OCI-LY7 (cell line): ENCODE measurements at regions not wholly inside any gene's neighbourhood (a gene's known extent, or its start where the extent isn't known, plus 50 kb on each side); places are given as distances from the start of the nearest gene placed in this dataset.

Source experiments
- BruUV-seq: library from RNA; stranded (reverse); fragments of 400-500 nt; replicated peaks from 2 replicates; lab custom pipeline; 2021; lab: Mats Ljungman, UMichigan
- CTCF ChIA-PET: fragments of 300-600 bp; sonication (Branson Sonifier 250); formaldehyde crosslinking; loops from one replicate; lab custom pipeline; 2022; ENCODE audit warnings: antibody characterized with exemption; ENCODE audit not compliant: unreplicated experiment; lab: Charles Lee
- POLR2A ChIA-PET: fragments of 300-600 bp; sonication (Branson Sonifier 250); formaldehyde crosslinking; loops from one replicate; lab custom pipeline; 2022; ENCODE audit warnings: antibody characterized with exemption; lab: Charles Lee
- DNase-seq: peaks from one replicate; pipeline ENCODE4 v3.0.0-alpha.2; 2015; ENCODE audit warnings: low spot score
- H2AFZ ChIP-seq: fragments of 200-600 bp; sonication (generic), shearing (Covaris generic); 2 replicates; pipeline ENCODE4 v1.6.1; 2014; ENCODE audit warnings: mild to moderate bottlenecking, antibody characterized with exemption, low read length, moderate library complexity
- H3K27ac ChIP-seq: fragments of 200-600 bp; sonication (generic); 2 replicates; pipeline ENCODE4 v1.5.1; 2014; ENCODE audit warnings: mixed run types, low read depth, mild to moderate bottlenecking, moderate library complexity, low read length, inconsistent platforms; ENCODE audit not compliant: poor library complexity, severe bottlenecking
- H3K36me3 ChIP-seq: fragments of 200-600 bp; sonication (generic); 2 replicates; pipeline ENCODE4 v1.6.1; 2014; ENCODE audit warnings: mild to moderate bottlenecking, antibody characterized with exemption, low read length, moderate library complexity, mixed read lengths; ENCODE audit not compliant: insufficient read depth
- H3K4me1 ChIP-seq: fragments of 200-600 bp; sonication (generic); 2 replicates; pipeline ENCODE4 v1.5.1; 2014; ENCODE audit warnings: mild to moderate bottlenecking, low read length; ENCODE audit not compliant: insufficient read depth, poor library complexity, severe bottlenecking
- H3K4me2 ChIP-seq: fragments of 200-600 bp; sonication (generic); 2 replicates; pipeline ENCODE4 v1.6.1; 2014; ENCODE audit warnings: mild to moderate bottlenecking, low read length
- H3K4me3 ChIP-seq: fragments of 200-600 bp; sonication (generic); 2 replicates; pipeline ENCODE4 v1.5.1; 2014; ENCODE audit warnings: mild to moderate bottlenecking, low read depth, low read length; ENCODE audit not compliant: poor library complexity, severe bottlenecking
- H3K79me2 ChIP-seq: fragments of 200-600 bp; sonication (generic); 2 replicates; pipeline ENCODE4 v1.6.1; 2016; ENCODE audit warnings: low read depth, mild to moderate bottlenecking, low read length, moderate library complexity, mixed read lengths; ENCODE audit not compliant: insufficient read depth
- H3K9me2 ChIP-seq: fragments of 200-600 bp; sonication (generic); 2 replicates; pipeline ENCODE4 v1.6.1; 2016; ENCODE audit warnings: mild to moderate bottlenecking, low read length, mixed read lengths; ENCODE audit not compliant: insufficient read depth
- H3K9me3 ChIP-seq: fragments of 200-600 bp; sonication (generic); 2 replicates; pipeline ENCODE4 v1.6.1; 2014; ENCODE audit warnings: mild to moderate bottlenecking, mixed run types, low read length, mixed read lengths
- H4K20me1 ChIP-seq: fragments of 200-600 bp; sonication (generic); 2 replicates; pipeline ENCODE4 v1.6.1; 2014; ENCODE audit warnings: mild to moderate bottlenecking, antibody characterized with exemption, low read length, moderate library complexity, mixed read lengths; ENCODE audit not compliant: insufficient read depth
- CTCF ChIP-seq: fragments of 200-600 bp; sonication (generic); conservative IDR thresholded peaks from 2 replicates; pipeline ENCODE4 v1.5.1; 2014; ENCODE audit warnings: mild to moderate bottlenecking, antibody characterized with exemption, low read length, moderate library complexity, mixed read lengths
- EZH2phosphoT487 ChIP-seq: fragments of 200-600 bp; sonication (generic); IDR thresholded peaks from 2 replicates; pipeline ENCODE4 v1.6.1; 2018; ENCODE audit warnings: low read depth, borderline replicate concordance, mild to moderate bottlenecking, mixed run types, antibody characterized with exemption, low read length, moderate library complexity, mixed read lengths
- intact Hi-C: fragments of 100-400 bp; cut with micrococcal nuclease; formaldehyde crosslinking; loops from one replicate; pipeline ENCODE4 v1.10.0; 2022; ENCODE audit not compliant: unreplicated experiment

DNA sequence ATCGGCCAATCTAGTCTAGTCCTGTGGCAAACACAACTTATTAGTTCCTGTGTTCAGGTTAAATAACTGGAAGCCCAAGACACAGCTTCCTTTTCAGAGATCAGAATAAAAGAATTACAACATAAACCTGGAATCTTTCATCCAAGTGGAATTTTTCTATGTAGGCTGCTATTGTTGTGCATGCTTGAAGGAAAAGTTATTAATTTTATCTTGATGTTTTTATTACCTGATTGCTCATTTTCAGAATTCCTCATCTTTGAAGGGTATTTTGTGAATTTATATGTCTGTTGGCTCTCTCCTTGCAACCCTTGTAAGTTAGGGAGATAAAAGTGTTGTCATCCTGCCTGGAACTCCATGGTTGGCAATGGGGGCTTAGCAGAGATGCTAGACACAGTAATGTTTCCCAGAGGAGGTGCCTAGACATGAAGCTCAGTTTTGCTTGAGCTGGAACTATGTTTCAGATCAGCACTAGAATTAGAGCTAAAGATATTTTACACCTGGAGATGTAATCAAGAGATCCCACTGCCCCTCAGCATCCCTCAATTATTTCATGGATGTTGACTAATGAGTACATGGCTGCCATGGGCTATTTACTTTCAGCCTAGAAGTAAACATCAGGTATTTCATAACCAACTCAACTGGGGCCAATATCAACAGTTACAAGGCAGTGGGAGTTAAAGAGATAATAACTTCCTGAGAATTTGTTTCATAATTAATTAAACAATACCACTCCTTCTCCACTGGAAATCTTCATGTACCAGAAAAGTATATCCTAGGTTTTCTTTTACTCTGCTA lies 367.0 kb upstream of the MARCKS start:
- Histone ChIP-seq H3K4me3 (no peak overlapping the region), H3K9me2 (no peaks in the 10 kb centered on the region), H3K27ac (no peak overlapping the region), H2AFZ (no peak overlapping the region), H3K9me3 (no peaks in the 10 kb centered on the region), H4K20me1 (no peaks in the 10 kb centered on the region), H3K79me2 (no peaks in the 10 kb centered on the region), H3K36me3 (no peaks in the 10 kb centered on the region), H3K4me1 (no peaks in the 10 kb centered on the region), H3K4me2 (no peak overlapping the region)
- BruUV-seq = no TSS peak
- no peak for DNase-seq
- ChIA-PET POLR2A (interaction anchor here (1.0 kb wide), 1 partner anchor 22 kb away, joined by 3 read pairs; no protein-coding TSS in a partner anchor), CTCF (no interaction called here)
- TF ChIP-seq CTCF (no peak), EZH2phosphoT487 (no peak)
- intact Hi-C loops = no loop called here

GRCh38 chr6:113491376-113491775 lies 365.8 kb upstream of the MARCKS start:
- no peak for DNase-seq
- Histone ChIP-seq H2AFZ (no peak overlapping the region), H3K27ac (no peak overlapping the region), H4K20me1 (no peaks in the 10 kb centered on the region), H3K4me2 (no peak overlapping the region), H3K9me2 (no peaks in the 10 kb centered on the region), H3K4me1 (no peaks in the 10 kb centered on the region), H3K36me3 (no peaks in the 10 kb centered on the region), H3K79me2 (no peaks in the 10 kb centered on the region), H3K9me3 (no peaks in the 10 kb centered on the region), H3K4me3 (no peak overlapping the region)
- ChIA-PET POLR2A (interaction anchor here (0.6 kb wide), 1 partner anchor 19 kb away, joined by 3 read pairs; no protein-coding TSS in a partner anchor), CTCF (no interaction called here)
- no TSS peak for BruUV-seq
- no peak for TF ChIP-seq CTCF
- no peak for TF ChIP-seq EZH2phosphoT487
- intact Hi-C loops = no loop called here

GRCh38 chr6:113493991-113494390 lies 363.2 kb upstream of the MARCKS start:
- BruUV-seq = no TSS peak
- no peak overlapping the region for H2AFZ ChIP-seq
- intact Hi-C loops = no loop called here
- POLR2A ChIA-PET = no interaction called here
- H4K20me1 ChIP-seq = no peaks in the 10 kb centered on the region
- no peaks in the 10 kb centered on the region for H3K4me1 ChIP-seq
- no peak for DNase-seq
- no peaks in the 10 kb centered on the region for H3K9me2 ChIP-seq
- no peaks in the 10 kb centered on the region for H3K9me3 ChIP-seq
- H3K79me2 ChIP-seq = no peaks in the 10 kb centered on the region
- H3K27ac ChIP-seq = no peak overlapping the region
- CTCF ChIA-PET = no interaction called here
- no peak overlapping the region for H3K4me3 ChIP-seq
- TF ChIP-seq CTCF = no peak
- no peak for TF ChIP-seq EZH2phosphoT487
- H3K4me2 ChIP-seq = no peak overlapping the region
- H3K36me3 ChIP-seq = no peaks in the 10 kb centered on the region
